ENCODE measurements at regions not wholly inside any gene's neighbourhood (a gene's known extent, or its start where the extent isn't known, plus 50 kb on each side); places are given as distances from the start of the nearest gene placed in this dataset.

DNA sequence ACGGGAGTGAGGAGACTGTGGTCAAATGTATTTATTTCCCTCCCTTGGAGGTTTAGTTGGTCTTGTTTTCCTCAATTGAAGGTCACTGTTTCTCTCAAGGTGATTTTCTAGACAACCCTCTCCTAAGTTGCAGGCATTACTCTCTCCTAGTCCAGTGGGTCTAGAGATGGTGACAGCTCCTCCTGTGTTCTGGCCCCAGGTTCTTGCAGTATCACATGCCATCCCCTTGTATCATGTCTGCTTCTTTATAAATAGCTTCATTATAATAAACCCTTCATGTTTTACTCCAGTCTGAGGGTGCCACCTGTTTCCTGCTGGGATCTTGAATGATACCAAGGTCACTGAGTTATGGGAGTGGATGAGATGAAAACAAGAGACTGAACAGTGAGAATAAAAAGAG lies 208.0 kb upstream of the KCNN2 start:
- DNase-seq (ENCODE audit: low read depth), result no peak

DNA sequence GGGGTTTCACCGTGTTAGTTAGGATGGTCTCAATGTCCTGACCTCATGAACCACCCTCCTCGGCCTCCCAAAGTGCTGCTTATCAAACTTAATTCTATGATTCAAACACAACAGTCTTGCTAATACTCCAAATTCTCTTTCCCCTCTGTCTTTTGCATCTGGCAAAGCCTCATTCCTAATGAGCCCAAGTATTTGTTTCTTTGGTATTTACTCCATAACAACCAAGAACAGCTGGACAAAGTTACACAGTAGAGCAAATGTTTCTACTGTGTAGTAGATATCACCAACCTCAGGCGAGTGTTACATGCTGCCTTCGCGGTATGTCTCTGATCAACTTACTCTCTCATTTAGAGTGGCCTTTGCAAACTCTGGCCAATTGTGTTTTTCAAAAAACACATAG lies 195.8 kb upstream of the KCNN2 start:
- DNase-seq (ENCODE audit: low read depth), result no peak

DNA sequence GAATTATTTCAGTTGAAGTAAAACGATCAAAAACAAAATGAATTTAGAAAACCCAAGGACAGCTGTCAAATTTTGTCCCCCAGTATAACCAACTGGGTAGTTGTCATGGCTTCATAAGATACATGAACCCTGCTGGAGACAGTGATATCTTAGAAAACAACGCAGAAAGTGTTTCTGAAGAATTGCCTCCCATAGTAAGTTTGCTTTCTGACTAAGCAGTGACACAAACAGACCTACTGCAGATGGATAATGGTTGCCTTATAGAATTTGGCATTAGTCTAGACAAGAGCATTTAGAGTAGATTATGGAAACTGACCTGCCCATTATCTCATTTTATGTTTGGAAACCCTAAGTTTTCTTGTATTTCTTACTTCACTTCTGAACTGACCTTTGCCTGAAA lies 187.7 kb upstream of the KCNN2 start:
- DNase-seq (ENCODE audit: low read depth), result no peak

DNA sequence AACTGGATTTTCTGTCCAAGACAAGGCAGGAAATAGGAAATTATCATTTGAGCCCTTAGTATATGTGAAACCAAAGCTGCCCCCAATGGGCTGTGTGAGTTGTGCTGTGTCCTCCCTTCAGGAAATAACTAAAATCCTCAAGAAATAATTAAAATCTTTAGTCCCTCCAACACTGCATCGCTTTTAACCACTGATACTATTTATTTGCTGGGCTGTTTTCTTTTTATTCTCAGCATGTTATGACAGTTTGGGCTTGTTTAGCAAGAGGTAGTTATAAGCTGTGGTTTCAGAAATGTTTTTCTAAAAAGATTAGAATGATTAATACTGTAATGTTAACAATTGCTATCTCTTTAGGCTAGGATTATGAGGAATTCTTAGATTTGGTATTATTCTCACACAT lies 187.0 kb upstream of the KCNN2 start:
- DNase-seq (ENCODE audit: low read depth), result no peak

DNA sequence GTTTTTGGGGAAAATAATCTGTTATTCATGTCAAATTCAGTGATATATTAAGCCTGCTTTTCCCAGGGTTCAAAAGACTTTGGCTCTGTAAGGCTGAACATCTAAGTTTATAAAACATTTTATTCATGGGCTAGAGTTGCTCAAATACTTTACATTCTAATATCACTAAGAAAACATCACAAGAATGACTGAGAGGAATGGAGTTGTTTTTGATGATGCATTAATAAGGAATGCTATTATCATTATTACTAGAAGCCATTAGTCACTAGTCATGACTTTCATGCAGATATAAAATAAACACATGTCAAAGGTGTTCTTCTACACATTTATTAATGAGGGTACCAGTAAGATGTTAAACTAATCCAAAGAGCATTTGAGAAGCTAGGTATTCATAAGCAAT lies 185.5 kb upstream of the KCNN2 start:
- peak; percentile 2 for DNase-seq (ENCODE audit: low read depth)

DNA sequence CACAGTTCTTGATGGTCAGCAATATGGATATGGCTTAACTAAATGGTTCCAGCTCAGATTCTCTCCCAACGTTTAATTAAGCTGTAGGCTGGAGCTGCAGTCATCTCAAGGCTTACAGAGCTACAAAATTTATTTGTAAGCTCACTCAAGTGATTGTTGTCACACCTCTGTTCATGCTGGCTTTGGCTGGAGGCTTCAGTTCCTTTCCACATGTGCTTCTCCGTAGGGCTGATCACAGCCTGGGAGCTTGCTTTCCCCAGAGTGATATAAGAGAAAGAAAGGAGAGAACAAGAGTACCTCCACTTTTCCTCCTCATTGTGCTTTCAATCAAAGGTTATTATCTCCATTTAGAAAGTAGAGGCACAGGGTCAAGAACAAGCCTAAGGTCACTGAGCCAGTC lies 182.7 kb upstream of the KCNN2 start:
- no peak for DNase-seq (ENCODE audit: low read depth)

DNA sequence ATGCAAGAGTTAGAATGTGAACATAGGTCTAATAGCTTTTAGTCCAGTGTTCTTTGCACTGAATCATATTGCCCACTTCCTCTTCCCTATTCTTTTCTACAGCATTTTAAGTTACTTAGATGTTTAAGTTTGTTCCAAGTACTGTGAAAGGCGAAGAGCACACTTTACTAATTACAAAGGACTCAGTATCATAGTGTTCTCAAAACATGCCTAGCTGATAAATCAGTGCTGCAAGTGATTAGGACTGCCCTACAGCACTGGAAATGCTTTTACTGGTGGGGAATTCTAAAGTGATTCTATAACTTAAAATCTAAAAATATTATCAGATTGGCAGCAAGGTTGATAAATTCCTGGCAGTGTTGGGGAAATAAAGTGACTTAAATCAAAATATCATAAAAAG lies 177.9 kb upstream of the KCNN2 start:
- no peak for DNase-seq (ENCODE audit: low read depth)

DNA sequence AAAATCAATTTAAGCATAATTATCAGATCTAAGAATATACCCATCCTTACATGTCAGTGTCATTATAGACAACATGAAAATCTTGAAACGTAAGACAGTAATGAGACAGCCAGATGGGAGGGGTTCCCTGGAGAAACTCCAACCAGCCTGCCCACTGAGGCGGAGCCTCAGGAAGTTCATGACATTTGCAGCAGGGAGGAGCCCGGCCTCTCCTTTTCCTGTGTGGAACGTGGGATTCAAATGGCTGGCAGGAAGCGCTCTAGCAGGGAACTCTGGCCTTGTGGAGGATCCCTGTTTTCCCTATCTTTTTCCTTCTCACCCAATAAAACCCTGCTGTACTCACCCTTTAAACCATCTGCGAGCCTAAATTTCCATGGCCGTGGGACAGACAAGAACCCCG lies 176.6 kb upstream of the KCNN2 start:
- no peak for DNase-seq (ENCODE audit: low read depth)

DNA sequence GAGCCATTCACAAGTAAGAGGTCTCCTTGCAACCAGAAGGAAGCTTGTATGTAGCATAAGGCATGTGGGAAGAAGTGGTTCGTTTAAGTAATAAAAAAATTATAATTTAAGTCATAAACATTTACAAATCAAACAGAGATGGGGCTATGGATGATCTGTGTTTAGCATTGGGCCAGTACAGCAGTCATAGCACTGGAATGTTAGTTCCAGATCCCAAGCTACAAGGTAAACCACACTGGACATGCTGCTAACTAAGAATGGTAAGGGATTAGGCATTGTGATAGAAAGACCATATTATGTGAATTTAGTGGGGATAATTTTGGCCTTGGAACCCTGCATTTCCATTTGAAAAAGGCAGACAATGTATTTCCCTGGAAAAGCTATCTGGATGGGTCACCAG lies 170.4 kb upstream of the KCNN2 start:
- no peak for DNase-seq (ENCODE audit: low read depth)

DNA sequence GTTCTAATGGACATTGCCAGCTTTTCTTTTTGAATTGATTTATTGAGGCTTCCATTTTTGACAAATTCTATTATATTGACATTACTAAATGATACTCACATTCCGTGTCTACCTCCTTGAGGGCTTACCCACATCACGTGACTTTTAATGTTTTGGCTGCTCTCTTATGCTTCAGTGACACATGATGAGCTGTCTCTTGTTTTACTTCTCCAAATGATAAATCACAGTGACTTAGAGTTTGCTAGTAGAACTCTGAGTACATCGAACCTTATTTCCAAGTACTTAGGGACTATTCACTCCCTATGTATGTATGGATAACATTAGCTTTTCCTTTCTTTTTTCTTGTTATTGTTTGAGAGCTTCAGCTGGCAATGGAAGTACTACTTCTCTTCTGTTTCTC lies 169.8 kb upstream of the KCNN2 start:
- DNase-seq (ENCODE audit: low read depth), result peak; percentile 36

DNA sequence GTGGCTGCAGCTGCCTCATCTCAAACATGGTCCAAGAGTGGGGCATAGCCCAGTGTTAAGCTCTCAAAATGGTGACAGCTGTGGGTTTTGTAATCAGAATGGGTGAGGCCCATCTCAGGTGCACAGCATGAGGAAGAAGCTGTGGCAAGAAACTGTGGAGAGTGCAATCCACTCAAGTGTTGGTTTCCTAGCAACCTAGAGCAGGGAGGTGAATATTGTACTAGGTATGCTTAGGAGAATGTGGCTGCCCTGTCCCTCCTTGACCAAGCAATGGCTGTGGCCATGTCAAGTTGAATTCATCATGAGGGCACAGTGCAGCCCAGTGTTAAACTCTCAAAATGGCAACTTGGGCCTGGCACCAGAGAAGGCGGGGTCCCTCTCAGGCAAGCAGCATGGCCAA lies 160.5 kb upstream of the KCNN2 start:
- DNase-seq (ENCODE audit: low read depth), result no peak

DNA sequence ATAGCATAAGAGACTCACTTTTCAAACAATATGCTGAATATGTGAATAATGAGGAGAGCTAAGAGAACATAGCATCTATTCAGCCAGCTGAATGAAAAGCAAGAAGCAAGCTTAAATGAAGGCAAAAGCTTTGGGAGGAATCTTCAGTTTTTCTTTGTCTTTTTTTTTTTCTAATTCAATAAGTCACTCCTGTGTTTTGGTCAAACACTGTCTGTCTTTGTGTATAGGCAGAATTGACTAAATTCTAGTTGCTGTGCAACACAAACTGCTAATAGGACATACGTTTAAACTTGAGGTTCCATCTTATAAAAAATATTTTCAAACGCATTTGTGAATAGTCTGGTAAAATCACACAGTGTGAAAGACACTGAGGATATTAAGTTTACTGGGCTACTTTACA lies 156.9 kb upstream of the KCNN2 start:
- DNase-seq (ENCODE audit: low read depth), result no peak

DNA sequence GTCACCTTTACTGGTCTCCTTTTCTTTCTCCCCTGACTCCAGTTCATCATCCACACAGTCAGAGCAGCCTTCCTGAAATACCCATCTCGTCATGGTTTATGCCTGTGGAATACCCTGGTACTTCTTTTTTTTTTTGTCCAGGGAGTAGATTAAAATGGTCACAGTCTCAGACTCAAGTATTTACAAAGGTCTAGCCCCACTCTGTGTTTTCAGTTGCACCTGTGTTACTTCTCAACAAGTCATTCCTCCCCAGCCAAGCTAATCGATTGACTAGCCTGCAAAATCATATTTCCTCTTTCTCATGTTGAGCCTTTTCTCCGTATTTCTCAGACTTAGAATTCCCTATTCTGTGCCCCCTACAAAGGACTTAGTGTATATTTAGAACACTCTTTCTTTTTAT lies 155.2 kb upstream of the KCNN2 start:
- no peak for DNase-seq (ENCODE audit: low read depth)

DNA sequence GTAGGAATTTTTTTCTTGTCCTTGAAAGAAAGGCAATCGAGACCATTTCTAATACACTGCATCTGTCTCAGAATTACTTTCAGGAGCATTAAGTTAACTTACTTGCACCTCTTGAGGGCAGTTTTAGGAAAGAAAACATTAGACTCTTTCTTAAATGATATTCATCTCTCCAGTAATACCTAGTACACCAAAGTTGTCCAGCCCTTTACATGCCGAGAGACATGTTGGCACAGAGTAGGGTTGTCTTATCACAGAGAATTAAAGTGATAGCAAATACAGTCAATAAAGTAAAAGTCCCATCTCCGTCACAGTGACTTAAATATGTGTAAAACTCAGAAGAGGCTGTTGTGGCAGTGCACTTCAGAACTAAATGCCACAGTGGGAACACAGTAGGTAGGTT lies 154.3 kb upstream of the KCNN2 start:
- no peak for DNase-seq (ENCODE audit: low read depth)

DNA sequence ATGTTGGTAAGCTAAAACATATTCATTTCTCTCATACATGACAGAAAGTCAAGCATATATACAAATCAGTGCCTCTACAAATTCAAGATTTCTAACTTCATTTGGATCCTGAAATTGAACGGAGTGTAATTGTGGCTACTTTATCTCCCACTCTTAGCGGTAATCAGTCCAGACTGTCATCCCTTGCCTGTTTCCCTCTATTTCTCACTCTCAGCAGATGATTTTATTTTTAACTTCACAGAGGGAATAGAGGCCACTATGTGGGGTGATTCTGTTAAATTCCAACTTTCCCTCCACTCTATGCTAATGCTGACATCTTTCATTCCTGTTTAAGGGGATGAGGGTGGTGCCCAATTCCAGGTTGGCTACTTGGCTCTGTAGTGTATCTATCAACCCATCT lies 153.8 kb upstream of the KCNN2 start:
- no peak for DNase-seq (ENCODE audit: low read depth)

DNA sequence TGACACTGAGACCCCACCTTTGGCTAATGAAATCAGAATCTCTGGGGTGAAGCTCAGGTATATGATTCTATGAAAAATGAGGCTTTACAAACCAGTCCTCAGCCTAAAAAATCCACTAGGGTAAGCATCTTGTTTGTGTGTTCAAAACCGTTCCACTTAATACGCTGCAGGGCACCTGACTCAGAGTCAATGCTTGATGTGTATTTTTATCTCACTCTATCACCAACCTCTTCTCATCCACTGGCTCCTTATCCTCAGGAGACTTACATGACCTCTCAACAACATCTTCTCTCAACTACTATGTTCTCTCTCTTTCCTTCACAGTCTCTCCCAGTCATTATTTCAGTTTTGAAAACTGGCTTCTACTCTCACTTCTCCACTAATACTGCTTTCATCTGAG lies 153.3 kb upstream of the KCNN2 start:
- DNase-seq (ENCODE audit: low read depth), result no peak

DNA sequence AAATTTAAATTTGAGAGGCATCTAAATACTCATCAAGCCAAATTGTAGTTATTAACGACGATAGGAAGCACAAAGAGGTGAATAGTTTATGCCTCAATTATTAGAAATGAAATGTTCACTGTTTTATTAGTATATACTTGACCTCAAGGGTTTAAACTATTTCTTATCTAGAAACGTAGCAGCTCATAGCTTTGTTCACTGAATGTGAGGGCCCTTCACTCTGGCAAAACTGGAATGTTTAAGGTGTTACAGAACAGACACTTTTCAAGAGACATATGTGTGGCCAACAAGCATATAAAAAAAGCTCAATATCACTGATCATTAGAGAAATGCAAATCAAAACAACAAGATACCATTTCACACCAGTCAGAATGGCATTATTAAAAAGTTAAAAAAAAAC lies 151.2 kb upstream of the KCNN2 start:
- no peak for DNase-seq (ENCODE audit: low read depth)

DNA sequence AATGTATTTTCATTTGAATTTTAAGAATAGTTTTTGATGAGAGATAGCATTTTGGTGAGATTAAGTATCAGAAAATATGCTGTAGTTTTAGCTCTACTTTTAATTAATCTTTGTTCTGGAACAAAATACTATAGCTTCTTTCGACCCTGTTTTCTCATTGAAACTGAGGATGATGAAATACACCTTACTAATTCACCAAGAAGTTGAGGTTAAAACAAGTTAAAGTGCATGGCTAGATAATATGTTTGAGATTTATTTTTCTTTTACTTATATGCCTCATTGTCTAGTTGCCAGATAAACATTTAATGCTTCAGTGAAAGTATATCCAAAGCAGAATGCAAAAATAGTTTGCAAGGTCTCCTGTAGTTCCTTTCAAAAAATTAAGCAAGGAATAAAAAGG lies 140.1 kb upstream of the KCNN2 start:
- no peak for DNase-seq (ENCODE audit: low read depth)

DNA sequence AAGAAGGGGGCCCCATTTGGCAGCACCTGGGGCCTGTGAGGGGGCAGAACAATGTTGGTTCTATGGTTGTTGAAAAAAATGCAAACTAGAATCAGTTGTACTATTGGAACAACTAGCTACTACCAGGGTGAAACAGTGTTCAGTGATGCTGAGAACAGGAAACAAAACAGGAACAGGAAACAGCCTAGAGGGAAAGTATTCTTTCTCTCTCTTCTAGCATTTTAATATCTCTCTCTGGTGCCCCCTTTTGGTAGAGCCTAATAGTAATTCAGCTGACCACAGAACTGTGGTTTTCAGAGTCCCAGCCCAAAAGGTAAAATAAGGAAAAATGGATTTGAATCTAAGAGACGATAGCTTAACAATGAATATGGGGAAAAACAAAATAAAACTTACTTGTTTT lies 138.0 kb upstream of the KCNN2 start:
- DNase-seq (ENCODE audit: low read depth), result no peak

DNA sequence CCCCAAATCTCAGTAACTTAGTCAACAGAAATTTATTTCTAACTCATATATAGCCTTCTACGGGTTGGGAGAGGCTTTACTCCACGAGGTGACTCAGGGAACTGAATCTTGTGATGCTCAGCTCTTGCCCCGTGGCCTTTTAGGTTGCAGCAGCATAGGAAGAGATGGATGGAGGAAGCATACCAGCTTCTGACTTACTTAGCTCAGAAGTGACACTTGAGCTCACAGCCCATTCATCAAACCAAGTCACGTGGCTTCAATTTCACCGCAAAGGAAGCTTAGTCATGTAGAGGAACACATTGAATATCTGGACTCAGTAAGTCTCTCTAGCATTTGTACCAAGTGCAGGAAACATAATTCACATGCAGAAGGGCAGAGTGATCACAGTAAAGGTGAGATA lies 124.1 kb upstream of the KCNN2 start:
- DNase-seq (ENCODE audit: low read depth), result no peak

DNA sequence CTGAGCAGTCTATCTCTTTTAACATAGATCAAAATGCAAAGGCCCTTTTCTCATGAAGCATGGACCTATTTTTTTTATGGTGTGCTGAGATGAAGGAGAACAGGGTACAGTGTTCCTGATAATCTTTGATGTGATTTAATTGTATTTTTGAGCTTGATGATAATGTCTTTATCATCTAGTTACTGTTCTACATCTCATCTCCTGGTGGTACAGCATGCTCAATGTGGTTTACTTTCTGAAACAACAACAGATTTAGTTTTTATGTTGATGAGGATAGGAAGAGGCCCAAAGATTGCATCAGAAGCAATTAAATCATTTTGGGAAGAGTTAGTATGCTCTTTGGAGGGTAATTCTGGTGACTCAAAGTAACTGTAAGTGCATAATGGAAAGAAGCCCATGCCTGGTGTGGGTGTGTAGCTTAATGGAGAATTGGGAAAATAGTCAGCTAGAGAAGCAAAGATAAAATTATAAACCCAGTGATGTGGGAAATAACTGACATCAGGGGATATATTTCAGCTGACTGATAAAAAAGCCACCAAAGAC lies 123.0 kb upstream of the KCNN2 start:
- DNase-seq (ENCODE audit: low read depth), result no peak

DNA sequence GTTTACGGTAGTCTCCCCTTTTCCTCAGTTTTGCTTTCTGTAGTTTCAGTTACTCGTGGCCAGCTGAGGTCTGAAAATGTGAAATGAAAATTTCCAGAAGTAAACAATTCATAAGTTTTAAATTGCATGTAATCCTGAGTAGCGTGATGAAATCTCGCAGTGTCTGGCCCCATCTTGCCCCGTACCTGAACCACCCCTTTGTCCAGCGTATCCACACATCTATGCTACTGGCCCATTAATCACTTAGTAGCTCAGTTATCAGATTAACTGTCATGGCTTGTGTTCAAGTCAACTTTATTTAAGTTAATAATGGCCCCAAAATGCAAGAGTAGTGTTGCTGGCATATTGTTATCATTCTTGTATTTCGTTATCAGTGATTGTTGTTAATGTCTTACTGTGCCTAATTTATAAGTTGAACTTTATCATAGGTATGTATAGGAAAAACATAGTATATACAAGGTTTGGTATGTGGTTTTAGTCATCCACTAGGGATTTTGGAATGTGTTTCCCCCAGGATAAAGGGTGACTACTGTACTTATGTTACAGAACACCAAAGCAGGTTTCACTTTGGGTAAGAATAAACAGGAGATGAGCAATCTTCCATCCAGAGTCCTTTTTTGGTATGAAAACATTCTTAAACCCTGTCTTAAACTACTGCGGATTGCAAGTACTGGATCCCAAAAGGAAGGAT lies 118.4 kb upstream of the KCNN2 start:
- DNase-seq (ENCODE audit: low read depth), result peak; percentile 53

DNA sequence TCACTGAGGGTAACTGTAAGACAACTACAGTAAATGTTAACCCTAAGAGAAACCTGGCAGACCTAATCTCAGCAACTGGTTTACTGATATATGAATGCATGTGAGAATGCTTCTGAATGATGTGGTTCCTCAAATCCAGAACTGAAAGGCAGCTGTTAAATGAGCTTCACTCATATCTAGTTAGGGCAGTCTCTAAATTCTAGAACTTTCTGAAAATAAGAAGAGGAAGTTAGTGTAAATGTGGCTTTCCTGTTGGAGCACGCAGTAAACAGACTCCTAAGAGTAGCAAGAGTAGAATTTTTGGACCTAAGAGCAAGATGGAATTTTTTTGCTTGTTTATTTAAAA lies 117.9 kb upstream of the KCNN2 start:
- DNase-seq (ENCODE audit: low read depth), result no peak

DNA sequence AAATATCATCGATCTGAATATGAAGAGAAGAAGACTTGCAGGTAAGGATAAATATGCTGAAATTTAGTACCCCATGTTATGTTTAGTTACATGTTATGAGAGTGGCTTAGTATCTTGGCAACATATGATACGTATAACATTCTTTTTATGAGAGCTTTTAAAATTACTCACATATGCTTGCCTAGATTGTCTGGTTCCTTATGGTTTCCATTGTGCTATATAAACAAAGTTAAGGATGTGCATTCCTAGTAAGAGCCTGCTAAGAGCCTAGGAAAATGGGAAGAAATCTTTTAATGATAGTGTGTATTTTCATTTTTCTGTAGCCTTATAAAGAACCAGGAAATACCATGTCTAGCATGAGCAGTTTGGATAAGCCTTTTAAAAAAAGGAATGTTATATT lies 112.0 kb upstream of the KCNN2 start:
- DNase-seq (ENCODE audit: low read depth), result no peak

DNA sequence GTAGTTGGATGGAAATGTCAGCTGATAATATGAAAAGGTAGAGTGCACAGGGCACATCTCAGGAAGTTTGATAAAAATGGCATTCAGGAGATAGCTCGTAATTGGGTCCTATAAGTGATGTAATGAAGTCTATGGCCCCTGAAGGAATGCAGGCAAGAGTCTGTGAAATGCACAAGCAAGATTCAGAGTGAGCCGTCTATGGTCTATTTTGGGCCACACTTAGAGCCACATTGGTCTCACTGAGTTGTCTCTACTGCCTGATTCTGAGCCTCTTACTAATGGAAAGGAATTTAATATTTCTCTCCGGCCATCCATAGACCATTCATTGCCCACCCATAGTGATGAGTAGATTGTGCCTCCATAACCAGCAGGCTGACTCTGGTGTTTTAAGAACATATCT lies 111.3 kb upstream of the KCNN2 start:
- no peak for DNase-seq (ENCODE audit: low read depth)
